ENCODE measurements at regions not wholly inside any gene's neighbourhood (a gene's known extent, or its start where the extent isn't known, plus 50 kb on each side); places are given as distances from the start of the nearest gene placed in this dataset.

GRCh38 chr18:73918816-73919215 lies 228.8 kb downstream of the FBXO15 start (continued):
- TF ChIP-seq EGR1 (IDR thresholded peaks at IDR 0.05; ENCODE audit: low read depth) (no peak), JUND (IDR thresholded peaks at IDR 0.05) (no peak), ATF3 (IDR thresholded peaks at IDR 0.05) (no peak)

DNA sequence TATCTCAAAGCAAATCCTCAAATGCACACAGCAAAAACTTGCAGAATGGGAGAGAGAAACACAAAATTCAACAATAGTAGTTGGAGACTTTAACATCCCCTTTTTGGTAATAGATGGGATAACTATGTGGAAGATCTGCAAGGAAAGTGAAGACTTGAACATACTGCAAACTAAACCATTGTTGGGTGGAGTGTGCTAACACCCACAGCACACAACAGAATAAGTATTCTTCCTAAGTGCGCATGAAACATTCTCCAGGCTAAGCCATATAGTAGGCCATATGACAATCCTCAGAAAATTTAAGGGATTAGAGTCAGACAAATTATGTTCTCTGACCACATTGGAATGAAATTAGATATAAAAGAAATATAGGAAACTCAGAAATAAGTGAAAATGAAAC lies 230.6 kb downstream of the FBXO15 start:
- Histone ChIP-seq H3K4me1 (ENCODE audit: control insufficient read depth in 1 of 2, insufficient read depth in 2 of 2, low read length in 2 of 2) (no peaks in the 10 kb centered on the region), H4K20me1 (ENCODE audit: insufficient read depth) (no peaks in the 10 kb centered on the region), H3K9ac (ENCODE audit: low read length) (no peak overlapping the region), H3K27me3 (ENCODE audit: insufficient read depth, low read length) (no peaks in the 10 kb centered on the region), H2AFZ (ENCODE audit: low read depth, low read length, poor library complexity, severe bottlenecking) (no peak overlapping the region), H3K36me3 (ENCODE audit: control insufficient read depth in 1 of 2, insufficient read depth in 2 of 2, low read length in 2 of 2) (no peaks in the 10 kb centered on the region), H3K79me2 (ENCODE audit: insufficient read depth, low read length) (no peaks in the 10 kb centered on the region), H3K9me2 (ENCODE audit: insufficient read depth) (no peaks in the 10 kb centered on the region), H3K9me3 (ENCODE audit: control insufficient read depth in 1 of 2, insufficient read depth in 1 of 2, low read depth in 1 of 2, low read length in 2 of 2) (peaks cover 0 to 3% of the 10 kb centered on the region in 2 experiments; a peak in 2 of 4 replicates), H3K4me2 (ENCODE audit: low read length) (no peak overlapping the region), H3K27ac (ENCODE audit: low read depth, low read length) (no peak overlapping the region), H3K4me3 (replicated peaks in 1 of 2; ENCODE audit: low read depth in 1 of 2, low read length in 2 of 2) (no peak overlapping the region)
- intact Hi-C loops (cut with micrococcal nuclease), result no loop called here
- DNase-seq (ENCODE audit: low read depth, low spot score), result no peak
- POLR2A ChIA-PET, result no interaction called here
- no peak for TF ChIP-seq EZH2 (IDR thresholded peaks at IDR 0.05)
- TF ChIP-seq, protein P1, sequence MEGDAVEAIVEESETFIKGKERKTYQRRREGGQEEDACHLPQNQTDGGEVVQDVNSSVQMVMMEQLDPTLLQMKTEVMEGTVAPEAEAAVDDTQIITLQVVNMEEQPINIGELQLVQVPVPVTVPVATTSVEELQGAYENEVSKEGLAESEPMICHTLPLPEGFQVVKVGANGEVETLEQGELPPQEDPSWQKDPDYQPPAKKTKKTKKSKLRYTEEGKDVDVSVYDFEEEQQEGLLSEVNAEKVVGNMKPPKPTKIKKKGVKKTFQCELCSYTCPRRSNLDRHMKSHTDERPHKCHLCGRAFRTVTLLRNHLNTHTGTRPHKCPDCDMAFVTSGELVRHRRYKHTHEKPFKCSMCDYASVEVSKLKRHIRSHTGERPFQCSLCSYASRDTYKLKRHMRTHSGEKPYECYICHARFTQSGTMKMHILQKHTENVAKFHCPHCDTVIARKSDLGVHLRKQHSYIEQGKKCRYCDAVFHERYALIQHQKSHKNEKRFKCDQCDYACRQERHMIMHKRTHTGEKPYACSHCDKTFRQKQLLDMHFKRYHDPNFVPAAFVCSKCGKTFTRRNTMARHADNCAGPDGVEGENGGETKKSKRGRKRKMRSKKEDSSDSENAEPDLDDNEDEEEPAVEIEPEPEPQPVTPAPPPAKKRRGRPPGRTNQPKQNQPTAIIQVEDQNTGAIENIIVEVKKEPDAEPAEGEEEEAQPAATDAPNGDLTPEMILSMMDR (IDR thresholded peaks at IDR 0.05 in 2 of 3, conservative IDR thresholded peaks at IDR 0.05 in 1 of 3; ENCODE audit: borderline replicate concordance in 1 of 3, insufficient read depth in 1 of 3, low read depth in 2 of 3, low read length in 2 of 3), result no peak
- TF ChIP-seq EGR1 (IDR thresholded peaks at IDR 0.05; ENCODE audit: low read depth), result no peak
- no peak for TF ChIP-seq FOSL1 (IDR thresholded peaks at IDR 0.05; ENCODE audit: low read depth)
- no peak for TF ChIP-seq POLR2AphosphoS5 (IDR thresholded peaks at IDR 0.05; ENCODE audit: low read depth, low read length)
- TF ChIP-seq RAD21 (IDR thresholded peaks at IDR 0.05; ENCODE audit: low read depth), result no peak
- no peak for TF ChIP-seq TCF7L2 (IDR thresholded peaks at IDR 0.05; ENCODE audit: borderline replicate concordance, extremely low read depth, insufficient read depth, insufficient read length)
- no peak for TF ChIP-seq ZFX (IDR thresholded peaks at IDR 0.05)
- TF ChIP-seq ZNF274 (IDR thresholded peaks at IDR 0.05; ENCODE audit: low read depth, low read length), result no peak
- TF ChIP-seq JUND (IDR thresholded peaks at IDR 0.05), result no peak
- no peak for TF ChIP-seq SIN3A (IDR thresholded peaks at IDR 0.05; ENCODE audit: low read depth)
- no peak for TF ChIP-seq REST (IDR thresholded peaks at IDR 0.05; ENCODE audit: low read depth)
- no peak for TF ChIP-seq CEBPB (IDR thresholded peaks at IDR 0.05; ENCODE audit: low read depth)
- TF ChIP-seq, protein P2, sequence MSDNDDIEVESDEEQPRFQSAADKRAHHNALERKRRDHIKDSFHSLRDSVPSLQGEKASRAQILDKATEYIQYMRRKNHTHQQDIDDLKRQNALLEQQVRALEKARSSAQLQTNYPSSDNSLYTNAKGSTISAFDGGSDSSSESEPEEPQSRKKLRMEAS (IDR thresholded peaks at IDR 0.05), result no peak
- no TSS peak for BruUV-seq (replicated peaks)
- CTCF ChIA-PET, result no interaction called here
- ATAC-seq, result no peak
- RAD21 ChIA-PET (ENCODE audit: low non-redundant PET in 1 of 2, low total read pairs in 2 of 2, uncharacterized antibody in 2 of 2, unreplicated experiment in 2 of 2), result no interaction called here
